ENCODE measurements at regions not wholly inside any gene's neighbourhood (a gene's known extent, or its start where the extent isn't known, plus 50 kb on each side); places are given as distances from the start of the nearest gene placed in this dataset.

GRCh38 chr3:87175732-87176131 is 51.4 kb upstream of the CHMP2B start:
- in situ Hi-C loops (cut with HindIII; ENCODE audit: low sequenced_read_pairs) = no loop called here
- no peak for DNase-seq (ENCODE audit: low spot score)

DNA sequence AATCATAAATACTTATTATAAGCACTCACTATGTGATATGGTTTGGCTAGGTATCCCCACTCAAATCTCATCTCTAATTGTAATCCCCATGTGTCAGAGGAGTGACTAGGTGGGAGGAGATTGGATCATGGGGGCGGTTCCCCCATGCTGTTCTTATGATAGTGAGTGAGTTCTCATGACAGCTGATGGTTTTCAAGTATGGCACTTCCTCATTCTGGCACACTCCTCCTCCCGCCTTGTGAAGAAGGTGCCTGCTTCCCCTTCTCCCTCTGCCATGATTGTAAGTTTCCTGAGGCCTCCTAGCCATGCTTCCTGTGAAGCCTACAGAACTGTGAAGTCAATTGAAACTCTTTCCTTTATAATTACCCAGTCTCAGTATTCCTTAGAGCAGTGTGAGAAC is 53.3 kb upstream of the CHMP2B start:
- no peak for DNase-seq (ENCODE audit: low spot score)
- in situ Hi-C loops (cut with HindIII; ENCODE audit: low sequenced_read_pairs) = no loop called here

DNA sequence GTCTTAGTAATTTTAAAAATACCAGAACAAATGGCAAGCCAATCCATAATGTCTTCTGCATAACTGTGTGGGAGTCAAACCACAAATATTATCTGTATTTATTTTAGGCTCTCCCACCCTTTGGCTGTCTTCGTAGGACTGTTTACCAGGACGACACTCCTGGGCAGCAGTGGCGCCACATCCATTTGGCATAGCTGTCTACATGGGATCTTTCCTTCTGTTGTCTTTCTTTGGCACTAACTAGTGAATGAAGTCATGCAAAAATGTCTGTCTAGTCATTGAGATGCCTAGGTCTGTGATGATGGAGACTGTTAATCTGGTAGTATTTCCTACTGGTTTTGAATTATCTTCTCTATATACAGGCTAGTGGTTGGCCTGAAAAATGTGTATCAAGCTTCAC is 54.0 kb upstream of the CHMP2B start:
- DNase-seq (ENCODE audit: low spot score) = no peak

DNA sequence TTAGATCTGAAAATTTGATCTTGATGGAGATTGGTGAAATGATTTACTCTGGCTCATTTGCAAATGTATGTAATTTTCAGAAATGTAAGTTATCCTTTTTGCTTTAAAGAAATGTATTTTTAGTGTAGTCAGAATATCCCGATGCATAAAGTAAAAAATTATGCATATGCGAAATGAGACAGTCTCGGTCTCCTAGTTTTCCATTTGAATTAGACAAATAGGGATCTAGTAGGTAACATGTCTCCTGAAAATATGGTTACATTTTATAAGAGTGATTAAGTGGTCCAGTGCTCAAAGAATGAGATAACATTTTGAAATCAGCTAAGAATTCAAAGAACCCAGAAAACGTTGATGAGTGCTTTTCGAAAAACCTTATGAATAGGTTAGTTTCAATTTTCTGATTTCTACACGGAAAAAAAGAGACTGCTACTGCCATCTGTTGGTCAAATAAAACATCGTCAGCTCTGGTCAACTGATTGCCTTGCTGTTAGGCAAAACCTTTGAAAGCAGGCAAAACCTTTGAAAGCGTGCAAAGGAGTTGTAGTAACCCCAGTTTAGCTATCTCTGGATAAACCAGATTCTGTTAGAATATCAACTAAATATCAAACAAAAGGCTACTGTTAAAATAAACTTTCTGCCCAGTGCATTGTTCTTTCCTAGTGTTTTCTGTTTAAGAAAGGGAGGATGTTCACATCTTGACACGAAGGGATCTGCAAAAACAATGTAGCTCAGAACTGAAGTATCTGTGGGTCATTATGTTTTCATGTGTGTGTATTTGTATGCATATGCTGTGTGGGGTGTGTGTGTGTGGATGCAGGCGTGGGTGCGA is 59.3 kb upstream of the CHMP2B start:
- in situ Hi-C loops (cut with HindIII; ENCODE audit: low sequenced_read_pairs) = no loop called here
- peak; percentile 41 for DNase-seq (ENCODE audit: low spot score)

More for the DNA sequence above, 54.0 kb upstream of the CHMP2B start:
- in situ Hi-C loops (cut with HindIII; ENCODE audit: low sequenced_read_pairs) = no loop called here

DNA sequence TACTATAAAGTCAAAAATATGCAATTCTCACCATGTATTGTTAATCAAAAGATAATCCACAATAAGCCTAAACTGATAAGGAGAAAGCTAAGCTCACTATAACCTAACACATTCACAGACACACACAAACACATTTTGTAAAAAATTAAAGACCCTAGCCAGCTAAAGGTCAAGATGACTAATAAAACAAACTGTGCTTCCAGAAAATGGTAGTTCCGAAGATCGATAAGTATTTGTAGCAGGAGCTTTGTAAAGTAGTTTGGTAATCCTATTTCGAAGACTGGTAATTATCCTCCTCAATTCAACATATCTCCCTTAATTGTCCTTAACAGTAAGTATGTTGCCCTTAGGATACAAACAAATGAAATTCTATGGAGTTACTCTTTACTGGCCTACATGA is 62.9 kb upstream of the CHMP2B start:
- in situ Hi-C loops (cut with HindIII; ENCODE audit: low sequenced_read_pairs) = no loop called here
- no peak for DNase-seq (ENCODE audit: low spot score)

DNA sequence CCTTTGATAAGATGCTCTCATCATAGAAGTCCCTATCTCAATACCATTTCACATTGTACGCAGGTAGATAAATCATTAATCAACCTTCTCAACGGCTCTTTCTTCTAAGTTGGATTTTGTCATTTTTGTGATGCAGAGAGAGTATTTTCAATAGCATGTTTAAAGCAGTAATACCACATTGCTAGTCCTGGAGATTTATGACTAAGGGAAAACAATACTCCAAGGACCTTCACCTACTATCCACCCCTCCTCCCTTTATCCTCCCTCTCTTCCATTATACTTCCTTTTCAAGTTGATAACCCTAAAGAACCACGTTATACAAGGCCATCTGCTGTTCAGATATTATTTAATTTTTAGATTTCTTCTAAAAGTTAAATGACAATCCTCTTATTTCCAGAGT is 65.3 kb upstream of the CHMP2B start:
- DNase-seq (ENCODE audit: low spot score) = no peak
- in situ Hi-C loops (cut with HindIII; ENCODE audit: low sequenced_read_pairs) = no loop called here

- DNase-seq (ENCODE audit: low spot score) = no peak
- in situ Hi-C loops (cut with HindIII; ENCODE audit: low sequenced_read_pairs) = no loop called here
These were observed 65.7 kb upstream of the CHMP2B start for GRCh38 chr3:87161417-87161816.

DNA sequence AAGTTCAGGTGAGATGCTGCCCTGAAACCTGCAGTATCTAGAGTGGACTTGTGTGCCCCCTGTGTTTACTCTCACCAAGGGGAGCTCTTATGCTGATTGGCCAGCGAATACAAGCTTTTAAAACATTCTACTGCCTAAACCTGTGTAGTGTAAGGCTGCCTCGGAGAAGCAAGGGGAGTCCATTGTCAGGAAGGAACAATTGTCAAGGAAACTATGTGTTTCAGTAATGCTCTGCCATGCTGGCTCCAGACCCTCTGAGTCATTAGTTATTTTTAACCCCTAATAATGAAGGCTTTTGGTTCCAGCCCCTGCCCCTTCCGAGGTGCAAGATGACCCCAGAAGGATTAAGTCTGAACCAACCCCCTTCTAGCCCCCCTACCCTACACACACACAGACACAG is 66.1 kb upstream of the CHMP2B start:
- no peak for DNase-seq (ENCODE audit: low spot score)
- in situ Hi-C loops (cut with HindIII; ENCODE audit: low sequenced_read_pairs) = no loop called here

GRCh38 chr3:87158823-87159222 is 68.3 kb upstream of the CHMP2B start:
- no peak for DNase-seq (ENCODE audit: low spot score)
- in situ Hi-C loops (cut with HindIII; ENCODE audit: low sequenced_read_pairs) = no loop called here

DNA sequence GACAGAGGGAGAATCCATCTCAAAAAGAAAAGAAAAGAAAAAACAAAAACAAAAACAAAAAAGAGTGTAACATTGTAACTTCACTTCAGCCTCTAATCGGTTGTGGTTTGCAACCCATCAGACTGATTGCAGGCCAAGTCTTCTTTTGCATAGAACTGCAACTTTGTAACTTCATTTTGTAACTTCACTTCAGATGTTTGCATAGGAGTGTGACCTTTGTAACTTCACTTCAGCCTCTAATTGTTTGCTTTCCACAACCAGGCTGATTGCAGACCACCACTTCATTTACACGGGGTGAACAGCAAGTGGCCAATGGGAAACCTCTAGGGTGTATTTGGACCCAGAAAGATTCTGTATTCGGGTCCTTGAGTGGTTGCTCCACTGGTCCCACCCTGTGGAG is 79.1 kb upstream of the CHMP2B start:
- in situ Hi-C loops (cut with HindIII; ENCODE audit: low sequenced_read_pairs) = no loop called here

GRCh38 chr3:87147562-87147961 is 79.5 kb upstream of the CHMP2B start:
- no peak for DNase-seq (ENCODE audit: low spot score)
- in situ Hi-C loops (cut with HindIII; ENCODE audit: low sequenced_read_pairs) = no loop called here

More for the DNA sequence above, 79.1 kb upstream of the CHMP2B start:
- no peak for DNase-seq (ENCODE audit: low spot score)

- peak; percentile 6 for DNase-seq (ENCODE audit: low spot score)
These were observed 81.6 kb upstream of the CHMP2B start for GRCh38 chr3:87145553-87145952.

GRCh38 chr3:87136066-87136596 is 91.0 kb upstream of the CHMP2B start:
- DNase-seq (ENCODE audit: low spot score) = no peak
- in situ Hi-C loops (cut with HindIII; ENCODE audit: low sequenced_read_pairs) = no loop called here

More at GRCh38 chr3:87145553-87145952, 81.6 kb upstream of the CHMP2B start:
- in situ Hi-C loops (cut with HindIII; ENCODE audit: low sequenced_read_pairs) = no loop called here

DNA sequence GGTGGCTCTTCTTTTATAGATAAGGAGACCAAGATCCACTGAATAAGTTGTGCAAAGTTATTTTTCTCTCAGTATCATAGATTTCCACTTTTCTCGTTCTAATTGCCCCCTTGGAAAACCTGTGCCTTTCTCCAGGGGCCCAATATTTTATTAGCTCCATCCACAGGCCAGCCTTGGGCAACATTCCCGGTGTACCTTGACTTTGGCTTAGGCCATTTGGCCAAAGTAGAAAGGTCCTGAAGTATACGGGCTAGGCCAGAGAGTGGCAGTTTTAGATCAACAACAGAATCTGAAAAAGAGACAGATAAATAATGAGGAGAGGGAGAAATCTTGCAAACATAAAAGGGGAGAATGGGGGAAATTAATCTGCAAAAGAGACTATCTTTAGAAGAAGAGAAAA is 91.7 kb upstream of the CHMP2B start:
- DNase-seq (ENCODE audit: low spot score) = no peak
- in situ Hi-C loops (cut with HindIII; ENCODE audit: low sequenced_read_pairs) = no loop called here

GRCh38 chr3:87132801-87133200 is 94.3 kb upstream of the CHMP2B start:
- in situ Hi-C loops (cut with HindIII; ENCODE audit: low sequenced_read_pairs) = no loop called here
- no peak for DNase-seq (ENCODE audit: low spot score)

GRCh38 chr3:87128006-87128405 is 99.1 kb upstream of the CHMP2B start:
- in situ Hi-C loops (cut with HindIII; ENCODE audit: low sequenced_read_pairs) = no loop called here
- no peak for DNase-seq (ENCODE audit: low spot score)

- in situ Hi-C loops (cut with HindIII; ENCODE audit: low sequenced_read_pairs) = no loop called here
- DNase-seq (ENCODE audit: low spot score) = no peak
These were observed 99.8 kb upstream of the CHMP2B start for GRCh38 chr3:87127281-87127680.

- in situ Hi-C loops (cut with HindIII; ENCODE audit: low sequenced_read_pairs) = no loop called here
- DNase-seq (ENCODE audit: low spot score) = no peak
These were observed 100.8 kb upstream of the CHMP2B start for GRCh38 chr3:87126321-87126720.

GRCh38 chr3:87125116-87125515 is 102.0 kb upstream of the CHMP2B start:
- no peak for DNase-seq (ENCODE audit: low spot score)
- in situ Hi-C loops (cut with HindIII; ENCODE audit: low sequenced_read_pairs) = no loop called here

DNA sequence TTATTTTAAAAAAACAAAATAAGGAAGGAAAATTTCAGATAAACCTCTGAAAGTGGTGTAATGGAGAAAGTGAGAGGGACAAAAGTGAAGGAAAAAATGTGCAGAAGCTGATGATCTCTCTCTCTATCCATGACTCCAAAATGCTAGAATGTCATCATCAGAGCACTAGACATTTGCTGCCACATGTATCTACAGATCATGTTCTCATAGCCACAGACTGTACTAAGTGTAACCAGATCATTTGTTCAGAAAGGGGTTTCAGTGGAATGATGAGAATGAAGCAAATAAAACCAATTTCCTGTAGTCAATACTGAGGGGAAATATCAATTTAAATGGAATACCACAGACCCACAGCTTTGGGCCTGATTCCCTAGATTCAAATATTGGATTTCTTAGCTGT is 104.3 kb upstream of the CHMP2B start:
- DNase-seq (ENCODE audit: low spot score) = no peak
- in situ Hi-C loops (cut with HindIII; ENCODE audit: low sequenced_read_pairs) = no loop called here

GRCh38 chr3:87121856-87122255 is 105.3 kb upstream of the CHMP2B start:
- no peak for DNase-seq (ENCODE audit: low spot score)
- in situ Hi-C loops (cut with HindIII; ENCODE audit: low sequenced_read_pairs) = no loop called here

All from G401 (cell line).